ENCODE measurements at regions not wholly inside any gene's neighbourhood (a gene's known extent, or its start where the extent isn't known, plus 50 kb on each side); places are given as distances from the start of the nearest gene placed in this dataset.
"Not testable (repeated sequence)": the region's sequence is repeated elsewhere in the genome, so short reads cannot be mapped to it uniquely, and the experiment has no call there.

DNA sequence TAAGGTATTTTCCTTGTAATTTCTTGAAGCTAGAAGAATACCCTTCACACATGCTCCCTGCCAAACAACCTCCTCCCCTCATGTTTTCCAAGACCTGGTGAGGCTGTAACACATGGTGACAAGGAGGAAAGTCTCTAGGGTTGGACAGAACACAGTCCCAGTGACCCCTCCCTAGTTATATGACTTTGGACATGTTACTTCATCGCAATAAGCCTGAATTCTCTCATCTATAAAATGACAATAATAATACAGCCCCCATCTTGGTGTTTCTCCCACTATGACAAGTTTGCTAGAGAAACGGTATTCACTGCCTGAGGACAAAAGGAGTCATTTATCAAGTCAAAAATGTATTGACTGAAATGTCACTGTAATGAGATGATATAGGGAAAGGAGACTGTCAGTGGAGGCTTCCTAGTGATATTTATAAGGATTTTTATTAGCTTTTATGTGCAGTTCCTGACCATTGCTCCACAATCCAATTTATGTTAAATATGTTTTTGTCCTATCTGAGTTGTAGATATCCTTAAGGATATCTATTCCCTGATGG is 464.4 kb downstream of the SUCLG1 start:
- no peak overlapping the region for H3K4me3 ChIP-seq (ENCODE audit: low read depth, low read length)
- TF ChIP-seq, protein P1, sequence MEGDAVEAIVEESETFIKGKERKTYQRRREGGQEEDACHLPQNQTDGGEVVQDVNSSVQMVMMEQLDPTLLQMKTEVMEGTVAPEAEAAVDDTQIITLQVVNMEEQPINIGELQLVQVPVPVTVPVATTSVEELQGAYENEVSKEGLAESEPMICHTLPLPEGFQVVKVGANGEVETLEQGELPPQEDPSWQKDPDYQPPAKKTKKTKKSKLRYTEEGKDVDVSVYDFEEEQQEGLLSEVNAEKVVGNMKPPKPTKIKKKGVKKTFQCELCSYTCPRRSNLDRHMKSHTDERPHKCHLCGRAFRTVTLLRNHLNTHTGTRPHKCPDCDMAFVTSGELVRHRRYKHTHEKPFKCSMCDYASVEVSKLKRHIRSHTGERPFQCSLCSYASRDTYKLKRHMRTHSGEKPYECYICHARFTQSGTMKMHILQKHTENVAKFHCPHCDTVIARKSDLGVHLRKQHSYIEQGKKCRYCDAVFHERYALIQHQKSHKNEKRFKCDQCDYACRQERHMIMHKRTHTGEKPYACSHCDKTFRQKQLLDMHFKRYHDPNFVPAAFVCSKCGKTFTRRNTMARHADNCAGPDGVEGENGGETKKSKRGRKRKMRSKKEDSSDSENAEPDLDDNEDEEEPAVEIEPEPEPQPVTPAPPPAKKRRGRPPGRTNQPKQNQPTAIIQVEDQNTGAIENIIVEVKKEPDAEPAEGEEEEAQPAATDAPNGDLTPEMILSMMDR (IDR thresholded peaks at IDR 0.05; ENCODE audit: low read depth, low read length, missing control alignments), result no peak
- no peak for DNase-seq (ENCODE audit: low read depth)

DNA sequence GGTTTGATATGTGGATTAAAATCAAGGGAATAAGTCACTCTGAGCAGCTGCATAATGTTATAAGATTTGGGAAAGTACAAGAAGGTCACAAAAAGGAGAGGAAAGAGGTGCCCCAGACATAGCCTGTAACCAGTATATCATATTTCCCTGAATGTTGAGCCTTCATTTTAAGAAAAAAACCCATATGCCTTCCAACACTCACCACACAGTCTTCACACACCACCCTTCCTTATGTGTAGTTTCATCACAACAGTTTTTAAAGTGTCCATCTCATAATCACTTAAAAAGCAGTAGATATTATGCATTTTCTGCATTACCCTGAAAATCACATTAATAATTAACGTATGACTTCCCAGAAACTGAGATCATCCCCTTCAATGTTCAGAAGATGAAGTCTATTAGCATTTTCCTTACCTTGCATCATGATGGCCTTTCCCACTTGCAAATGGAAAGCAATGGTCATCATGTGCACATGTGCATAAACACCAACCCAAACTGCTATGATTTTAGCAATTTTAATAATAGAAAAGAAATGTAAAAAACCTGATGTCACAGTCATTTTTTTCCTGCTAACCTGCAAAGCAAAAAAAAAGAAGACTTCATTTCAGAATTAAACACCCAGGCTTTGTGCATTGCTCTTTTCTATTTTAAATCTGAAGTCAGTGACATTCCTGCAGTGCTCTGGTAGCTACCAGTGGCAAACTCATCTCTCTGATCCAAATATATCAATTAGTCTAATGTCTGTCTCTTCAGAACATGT is 465.0 kb downstream of the SUCLG1 start:
- no peak overlapping the region for H3K4me3 ChIP-seq (ENCODE audit: low read depth, low read length)
- DNase-seq (ENCODE audit: low read depth), result no peak
- TF ChIP-seq, protein P1 (IDR thresholded peaks at IDR 0.05; ENCODE audit: low read depth, low read length, missing control alignments), result no peak

DNA sequence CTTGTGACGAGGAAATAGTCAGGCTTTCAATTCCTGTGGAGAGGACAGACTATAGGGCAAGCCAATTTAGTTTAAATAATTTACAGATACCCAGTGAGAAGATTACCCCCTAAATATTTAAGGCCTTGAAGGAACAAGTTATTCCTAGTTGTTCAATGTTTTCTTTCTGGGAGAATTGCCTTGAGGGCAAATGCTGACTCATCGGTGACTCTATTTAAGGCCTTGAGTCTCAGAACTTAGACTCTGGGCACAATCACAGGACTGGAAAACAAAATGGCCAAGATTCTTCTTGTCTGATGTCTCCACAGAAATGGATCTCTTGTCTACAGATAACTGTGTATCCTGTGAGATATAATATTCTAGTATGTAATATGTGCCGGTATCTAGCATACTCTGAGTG is 467.1 kb downstream of the SUCLG1 start:
- TF ChIP-seq, protein P1 (IDR thresholded peaks at IDR 0.05; ENCODE audit: low read depth, low read length, missing control alignments), result no peak
- DNase-seq (ENCODE audit: low read depth), result no peak
- no peak overlapping the region for H3K4me3 ChIP-seq (ENCODE audit: low read depth, low read length)

DNA sequence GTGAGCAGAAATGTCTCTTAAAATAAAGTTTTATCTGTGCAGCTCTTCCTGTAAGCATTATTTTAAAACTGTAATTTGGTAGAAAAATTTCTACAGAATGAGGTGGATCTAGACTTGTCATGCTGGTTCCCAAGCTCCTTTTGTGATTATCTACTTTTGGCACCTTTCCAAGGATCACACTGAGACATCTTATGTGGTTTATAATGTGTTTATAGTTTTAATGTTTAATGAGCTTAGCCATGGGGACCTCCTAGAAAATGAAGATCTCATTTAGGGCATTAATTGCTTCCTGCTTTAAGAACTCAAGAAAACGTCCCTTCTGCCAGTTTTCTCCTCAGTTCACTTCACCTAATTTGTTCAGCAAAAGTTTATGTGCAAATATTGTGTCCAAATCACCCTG is 468.4 kb downstream of the SUCLG1 start:
- TF ChIP-seq, protein P1 (IDR thresholded peaks at IDR 0.05; ENCODE audit: low read depth, low read length, missing control alignments), result no peak
- DNase-seq (ENCODE audit: low read depth), result no peak
- no peak overlapping the region for H3K4me3 ChIP-seq (ENCODE audit: low read depth, low read length)

DNA sequence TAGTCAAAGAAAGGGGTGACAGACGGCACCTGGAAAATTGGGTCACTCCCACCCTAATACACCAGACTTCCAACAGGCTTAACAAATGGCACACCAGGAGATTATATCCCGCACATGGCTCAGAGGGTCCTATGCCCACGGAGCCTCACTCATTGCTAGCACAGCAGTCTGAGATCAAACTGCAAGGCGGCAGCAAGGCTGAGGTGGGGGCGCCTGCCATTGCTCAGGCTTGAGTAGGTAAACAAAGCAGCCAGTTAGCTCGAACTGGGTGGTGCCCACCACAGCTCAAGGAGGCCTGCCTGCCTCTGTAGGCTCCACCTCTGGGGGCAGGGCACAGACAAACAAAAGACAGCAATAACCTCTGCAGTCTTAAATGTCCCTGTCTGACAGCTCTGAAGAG is 482.5 kb downstream of the SUCLG1 start:
- not testable (repeated sequence) for H3K4me3 ChIP-seq (ENCODE audit: low read depth, low read length); DNase-seq (ENCODE audit: low read depth)

DNA sequence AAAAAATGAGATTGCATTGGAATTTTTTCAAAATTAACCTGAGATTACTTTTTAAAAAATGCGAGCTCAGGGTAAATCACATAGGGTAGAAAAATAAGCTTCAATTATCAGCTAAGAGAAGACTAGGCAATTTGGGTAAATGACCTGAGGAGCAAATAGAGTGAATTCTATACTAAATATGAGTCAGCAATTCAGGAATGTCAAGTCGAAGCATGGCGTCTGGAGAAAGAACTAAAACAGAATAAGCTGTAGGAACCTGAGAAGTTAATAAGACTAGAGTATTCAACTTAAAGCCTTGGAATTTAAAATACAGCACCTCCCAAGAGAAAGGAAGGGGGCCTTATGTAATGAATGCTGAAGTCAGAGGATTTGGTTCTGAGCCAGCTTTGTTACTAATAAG is 487.0 kb downstream of the SUCLG1 start:
- TF ChIP-seq, protein P1 (IDR thresholded peaks at IDR 0.05; ENCODE audit: low read depth, low read length, missing control alignments), result no peak
- no peak overlapping the region for H3K4me3 ChIP-seq (ENCODE audit: low read depth, low read length)
- no peak for DNase-seq (ENCODE audit: low read depth)

DNA sequence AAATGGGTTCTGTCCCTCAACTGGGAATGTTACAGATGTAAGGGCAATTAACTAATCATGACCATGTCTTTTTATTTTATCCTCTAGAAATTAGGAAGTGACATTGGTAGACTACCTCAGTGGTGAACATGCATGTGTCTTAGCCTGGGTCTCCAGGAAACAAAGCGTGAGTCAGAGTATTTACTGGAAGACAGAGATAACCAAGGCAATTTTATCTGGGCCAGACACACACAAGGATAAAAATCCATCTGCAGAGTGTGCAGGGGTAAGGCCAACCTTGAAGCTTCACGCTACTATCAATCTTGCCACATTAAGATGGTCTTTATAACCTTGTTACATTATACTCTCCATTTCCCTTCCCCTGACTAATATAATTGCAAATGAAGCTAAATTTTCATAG is 487.5 kb downstream of the SUCLG1 start:
- TF ChIP-seq, protein P1 (IDR thresholded peaks at IDR 0.05; ENCODE audit: low read depth, low read length, missing control alignments), result no peak
- no peak for DNase-seq (ENCODE audit: low read depth)
- H3K4me3 ChIP-seq (ENCODE audit: low read depth, low read length), result no peak overlapping the region
